Natural killer cell (primary cell): ENCODE measurements at regions not wholly inside any gene's neighbourhood (a gene's known extent, or its start where the extent isn't known, plus 50 kb on each side); places are given as distances from the start of the nearest gene placed in this dataset.
A peak's percentile ranks its signal among the peaks of the same experiment; 100 is the strongest.

ENCODE experiments used
- ATAC-seq, 3 donors: fragments of 150-1000 bp in 2 of 3; fragments of 200-7000 bp in 1 of 3; cut with Tn5 transposase; 1 replicate in 1 of 3; 2 replicates in 2 of 3; pipeline ENCODE4 v1.10.0; 2021; ENCODE audit warnings: mild to moderate bottlenecking in 2 of 3, moderate library complexity in 2 of 3
- DNase-seq, 2 donors: peaks; one replicate each; pipeline versions ENCODE4 v3.0.0 to v3.0.0-alpha.2; 2013 to 2021; ENCODE audit warnings: mixed read lengths in 1 of 2
- H3K27ac ChIP-seq: one replicate; pipeline ENCODE4 v1.5.1; 2013; ENCODE audit warnings: mild to moderate bottlenecking, low read length
- H3K27me3 ChIP-seq: one replicate; pipeline ENCODE4 v1.6.1; 2013; ENCODE audit warnings: low read length; ENCODE audit not compliant: control insufficient read depth, insufficient read depth
- H3K36me3 ChIP-seq: one replicate; pipeline ENCODE4 v1.6.1; 2013; ENCODE audit warnings: low read length; ENCODE audit not compliant: control insufficient read depth, insufficient read depth
- H3K4me1 ChIP-seq: one replicate; pipeline ENCODE4 v1.6.1; 2013; ENCODE audit warnings: low read length; ENCODE audit not compliant: control insufficient read depth, insufficient read depth
- H3K4me3 ChIP-seq: one replicate; pipeline ENCODE4 v1.5.1; 2013; ENCODE audit warnings: low read length
- H3K9me3 ChIP-seq: one replicate; pipeline ENCODE4 v1.6.1; 2013; ENCODE audit warnings: low read length; ENCODE audit not compliant: control insufficient read depth, insufficient read depth
- H3K27ac Mint-ChIP-seq, 2 donors: one replicate each; pipeline ENCODE4 v1.8.0; 2022; ENCODE audit warnings: mild to moderate bottlenecking in 2 of 2, mixed read lengths in 2 of 2, moderate library complexity in 1 of 2
- H3K27me3 Mint-ChIP-seq, 2 donors: one replicate each; pipeline ENCODE4 v1.8.0; 2022; ENCODE audit warnings: low read depth in 2 of 2, mixed read lengths in 2 of 2
- H3K36me3 Mint-ChIP-seq: one replicate; pipeline ENCODE4 v1.8.0; 2022; ENCODE audit warnings: mixed read lengths
- H3K4me1 Mint-ChIP-seq, 2 donors: one replicate each; pipeline ENCODE4 v1.8.0; 2022; ENCODE audit warnings: mixed read lengths in 2 of 2
- H3K4me3 Mint-ChIP-seq: one replicate; pipeline ENCODE4 v1.8.0; 2022; ENCODE audit warnings: mild to moderate bottlenecking, moderate library complexity, mixed read lengths
- H3K9me3 Mint-ChIP-seq, 2 donors: one replicate each; pipeline ENCODE4 v1.8.0; 2022; ENCODE audit warnings: mixed read lengths in 2 of 2
- WGBS: methylation state at CpG from one replicate; pipeline ENCODE4 v1.1.7; 2013; ENCODE audit warnings: missing lambda C conversion rate; ENCODE audit not compliant: insufficient coverage; 5-methylcytosine and 5-hydroxymethylcytosine counted together
- intact Hi-C: fragments of 100-400 bp; cut with micrococcal nuclease; formaldehyde crosslinking; loops from one replicate; pipeline ENCODE4 v1.14.2; 2022
- TF ChIP-seq, protein P1 (sequence below): fragments of 200-600 bp; IDR thresholded peaks from one replicate; pipeline ENCODE4 v1.8.0; 2022; ENCODE audit warnings: antibody characterized with exemption

DNA sequence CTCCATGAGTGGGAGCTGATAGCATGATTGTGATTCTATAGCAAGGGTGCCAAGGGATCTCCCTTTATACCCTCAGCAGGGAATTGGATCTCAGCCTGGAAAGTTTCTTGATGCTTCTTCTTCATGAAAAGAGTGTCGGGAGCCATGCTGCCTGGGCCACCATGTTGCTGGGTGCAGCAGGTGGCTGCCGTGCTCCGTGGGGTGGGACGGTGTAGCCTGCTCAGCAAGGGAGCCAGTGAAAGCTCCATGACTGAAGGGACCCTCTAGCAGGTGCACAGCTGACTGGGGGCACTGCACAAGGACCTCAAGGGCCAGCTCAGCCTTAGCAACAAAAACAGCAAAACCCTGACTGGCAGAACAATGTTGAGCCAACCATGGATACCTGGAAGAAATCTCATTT lies 368.9 kb upstream of the HS6ST1 start:
- Mint-ChIP-seq H3K36me3 (no peaks in the 10 kb centered on the region), H3K27ac (no peak overlapping the region), H3K27me3 (no peaks in the 10 kb centered on the region), H3K4me1 (peaks cover 16 to 21% of the 10 kb centered on the region in 2 donors), H3K4me3 (no peak overlapping the region), H3K9me3 (no peaks in the 10 kb centered on the region)
- H3K27me3 ChIP-seq, result no peaks in the 10 kb centered on the region
- DNase-seq (no peak), ATAC-seq (no peak)
- H3K27ac ChIP-seq, result no peak overlapping the region
- H3K4me3 ChIP-seq, result no peak overlapping the region
- intact Hi-C loops, result no loop called here
- TF ChIP-seq, protein P1, sequence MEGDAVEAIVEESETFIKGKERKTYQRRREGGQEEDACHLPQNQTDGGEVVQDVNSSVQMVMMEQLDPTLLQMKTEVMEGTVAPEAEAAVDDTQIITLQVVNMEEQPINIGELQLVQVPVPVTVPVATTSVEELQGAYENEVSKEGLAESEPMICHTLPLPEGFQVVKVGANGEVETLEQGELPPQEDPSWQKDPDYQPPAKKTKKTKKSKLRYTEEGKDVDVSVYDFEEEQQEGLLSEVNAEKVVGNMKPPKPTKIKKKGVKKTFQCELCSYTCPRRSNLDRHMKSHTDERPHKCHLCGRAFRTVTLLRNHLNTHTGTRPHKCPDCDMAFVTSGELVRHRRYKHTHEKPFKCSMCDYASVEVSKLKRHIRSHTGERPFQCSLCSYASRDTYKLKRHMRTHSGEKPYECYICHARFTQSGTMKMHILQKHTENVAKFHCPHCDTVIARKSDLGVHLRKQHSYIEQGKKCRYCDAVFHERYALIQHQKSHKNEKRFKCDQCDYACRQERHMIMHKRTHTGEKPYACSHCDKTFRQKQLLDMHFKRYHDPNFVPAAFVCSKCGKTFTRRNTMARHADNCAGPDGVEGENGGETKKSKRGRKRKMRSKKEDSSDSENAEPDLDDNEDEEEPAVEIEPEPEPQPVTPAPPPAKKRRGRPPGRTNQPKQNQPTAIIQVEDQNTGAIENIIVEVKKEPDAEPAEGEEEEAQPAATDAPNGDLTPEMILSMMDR, result no peak
- H3K4me1 ChIP-seq, result peaks cover 13% of the 10 kb centered on the region
- H3K36me3 ChIP-seq, result no peaks in the 10 kb centered on the region
- 84% methylated on average over 4 of the region's 4 CpGs for WGBS
- H3K9me3 ChIP-seq, result no peaks in the 10 kb centered on the region

- Histone ChIP-seq H3K4me3 (no peak overlapping the region), H3K36me3 (no peaks in the 10 kb centered on the region), H3K9me3 (no peaks in the 10 kb centered on the region), H3K4me1 (peaks cover 13% of the 10 kb centered on the region), H3K27me3 (no peaks in the 10 kb centered on the region), H3K27ac (no peak overlapping the region)
- Mint-ChIP-seq H3K27me3 (no peaks in the 10 kb centered on the region), H3K9me3 (no peaks in the 10 kb centered on the region), H3K4me3 (no peak overlapping the region), H3K27ac (no peak overlapping the region), H3K36me3 (no peaks in the 10 kb centered on the region), H3K4me1 (peaks cover 16 to 21% of the 10 kb centered on the region in 2 donors)
- intact Hi-C loops, result no loop called here
- WGBS, result 88% methylated on average over 13 of the region's 14 CpGs
- ATAC-seq (peak in 1 of 3 donors; percentile 8), DNase-seq (no peak)
- TF ChIP-seq, protein P1, result no peak
These were observed 371.3 kb upstream of the HS6ST1 start for GRCh38 chr2:128689971-128690370.

GRCh38 chr2:128690431-128690830 lies 371.8 kb upstream of the HS6ST1 start:
- H3K27me3 ChIP-seq, result no peaks in the 10 kb centered on the region
- peaks cover 11 to 19% of the 10 kb centered on the region in 2 donors for H3K4me1 Mint-ChIP-seq
- DNase-seq (no peak), ATAC-seq (no peak)
- H3K4me3 Mint-ChIP-seq, result no peak overlapping the region
- no peak overlapping the region for H3K27ac Mint-ChIP-seq
- H3K9me3 ChIP-seq, result no peaks in the 10 kb centered on the region
- no peaks in the 10 kb centered on the region for H3K27me3 Mint-ChIP-seq
- H3K9me3 Mint-ChIP-seq, result no peaks in the 10 kb centered on the region
- H3K36me3 ChIP-seq, result no peaks in the 10 kb centered on the region
- no peak overlapping the region for H3K27ac ChIP-seq
- no peak overlapping the region for H3K4me3 ChIP-seq
- TF ChIP-seq, protein P1, result no peak
- no peaks in the 10 kb centered on the region for H3K36me3 Mint-ChIP-seq
- peaks cover 13% of the 10 kb centered on the region for H3K4me1 ChIP-seq
- intact Hi-C loops, result no loop called here
- WGBS, result 93% methylated on average over 14 of the region's 14 CpGs

- WGBS, result 79% methylated on average over 9 of the region's 9 CpGs
- intact Hi-C loops, result no loop called here
- Mint-ChIP-seq H3K4me3 (no peak overlapping the region), H3K27me3 (no peaks in the 10 kb centered on the region), H3K4me1 (peaks cover 7 to 15% of the 10 kb centered on the region in 2 donors), H3K27ac (no peak overlapping the region), H3K36me3 (no peaks in the 10 kb centered on the region), H3K9me3 (no peaks in the 10 kb centered on the region)
- Histone ChIP-seq H3K27ac (no peak overlapping the region), H3K27me3 (no peaks in the 10 kb centered on the region), H3K9me3 (no peaks in the 10 kb centered on the region), H3K4me3 (no peak overlapping the region), H3K4me1 (peaks cover 13% of the 10 kb centered on the region), H3K36me3 (no peaks in the 10 kb centered on the region)
- DNase-seq, result no peak
- no peak for ATAC-seq
- TF ChIP-seq, protein P1, result no peak
These were observed 372.2 kb upstream of the HS6ST1 start for GRCh38 chr2:128690869-128691268.
